Renal cortex interstitium (tissue), 11 donors: ENCODE measurements at regions not wholly inside any gene's neighbourhood (a gene's known extent, or its start where the extent isn't known, plus 50 kb on each side); places are given as distances from the start of the nearest gene placed in this dataset.

Source experiments
- DNase-seq, 11 donors: peaks; one replicate each; pipeline ENCODE4 v3.0.0-alpha.2; 2013; ENCODE audit warnings: low read depth in 9 of 11, low spot score in 4 of 11; ENCODE audit errors: extremely low read depth in 1 of 11

GRCh38 chr18:23077493-23078256 is 57.6 kb upstream of the CABLES1 start:
- DNase-seq = peak in 3 of 11 donors; percentile 13 to 28 (median 25)

GRCh38 chr18:23085066-23085465 is 50.2 kb upstream of the CABLES1 start:
- no peak for DNase-seq
